NCI-H82 (cell line): ENCODE measurements at regions not wholly inside any gene's neighbourhood (a gene's known extent, or its start where the extent isn't known, plus 50 kb on each side); places are given as distances from the start of the nearest gene placed in this dataset.
"Not testable (repeated sequence)": the region's sequence is repeated elsewhere in the genome, so short reads cannot be mapped to it uniquely, and the experiment has no call there.

Experiments
- DNase-seq: peaks from one replicate; lab custom pipeline; 2025; lab: John Stamatoyannopoulos, UW

DNA sequence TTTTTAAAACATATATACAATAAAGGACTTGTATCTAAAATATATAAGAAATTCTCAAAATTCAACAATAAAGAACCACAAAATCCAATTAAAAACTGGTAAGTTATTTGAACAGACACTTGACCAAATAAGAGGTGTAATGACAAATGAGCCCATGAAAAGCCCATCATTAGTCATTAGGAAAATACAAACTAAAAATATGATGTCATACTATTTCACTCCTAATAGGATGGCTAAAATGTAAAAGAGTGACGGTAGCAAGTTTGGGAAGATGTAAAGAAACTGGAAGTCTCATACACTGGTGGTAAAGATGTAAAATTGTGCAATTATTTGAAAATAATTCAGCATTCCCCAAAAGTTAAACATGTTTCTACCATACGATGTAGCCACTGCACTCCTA is 1095.3 kb upstream of the CDH8 start:
- no peak for DNase-seq

DNA sequence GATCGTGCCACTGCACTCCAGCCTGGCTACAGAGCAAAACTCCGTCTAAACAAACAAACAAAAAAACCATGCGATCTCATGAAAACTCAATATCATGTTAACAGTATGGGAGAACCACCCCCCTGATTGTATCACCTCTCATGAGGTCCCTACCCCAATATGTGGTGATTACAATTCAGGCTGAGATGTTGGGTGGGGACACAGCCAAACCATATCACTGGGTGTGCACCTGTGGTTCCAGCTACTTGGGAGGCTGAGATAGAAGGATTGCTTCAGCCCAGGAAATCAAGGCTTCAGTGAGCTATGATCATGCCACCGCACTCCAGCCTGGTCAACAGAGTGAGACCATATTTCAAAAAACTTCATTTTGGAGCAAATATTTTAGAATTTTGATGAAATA is 1094.7 kb upstream of the CDH8 start:
- no peak for DNase-seq

DNA sequence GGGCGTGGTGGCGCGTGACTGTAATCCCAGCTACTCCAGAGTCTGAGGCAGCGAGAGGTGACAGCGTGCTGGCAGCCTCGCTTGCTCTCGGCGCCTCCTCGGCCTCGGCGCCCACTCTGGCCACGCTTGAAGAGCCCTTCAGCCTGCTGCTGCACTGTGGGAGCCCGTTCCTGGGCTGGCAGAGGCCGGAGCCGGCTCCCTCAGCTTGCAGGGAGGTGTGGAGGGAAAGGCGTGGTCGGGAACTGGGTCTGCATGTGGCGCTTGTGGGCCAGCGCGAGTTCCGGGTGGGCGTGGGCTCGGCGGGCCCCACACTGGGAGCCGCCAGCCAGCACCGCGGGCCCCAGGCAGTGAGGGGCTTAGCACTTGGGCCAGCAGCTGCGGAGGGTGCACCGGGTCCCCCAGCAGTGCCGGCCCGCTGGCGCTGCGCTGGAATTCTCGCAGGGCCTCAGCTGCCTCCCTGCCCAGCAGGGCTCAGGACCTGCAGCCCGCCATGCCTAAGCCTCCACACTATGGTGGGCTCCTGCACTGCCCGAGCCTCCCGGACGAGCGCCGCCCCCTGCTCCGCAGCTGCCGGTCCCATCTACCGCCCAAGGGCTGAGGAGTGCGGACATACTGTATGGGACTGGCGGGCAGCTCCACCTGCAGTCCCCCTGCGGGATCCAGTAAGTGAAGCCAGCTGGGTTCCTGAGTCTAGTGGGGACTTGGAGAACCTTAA is 1093.3 kb upstream of the CDH8 start:
- DNase-seq, result no peak

DNA sequence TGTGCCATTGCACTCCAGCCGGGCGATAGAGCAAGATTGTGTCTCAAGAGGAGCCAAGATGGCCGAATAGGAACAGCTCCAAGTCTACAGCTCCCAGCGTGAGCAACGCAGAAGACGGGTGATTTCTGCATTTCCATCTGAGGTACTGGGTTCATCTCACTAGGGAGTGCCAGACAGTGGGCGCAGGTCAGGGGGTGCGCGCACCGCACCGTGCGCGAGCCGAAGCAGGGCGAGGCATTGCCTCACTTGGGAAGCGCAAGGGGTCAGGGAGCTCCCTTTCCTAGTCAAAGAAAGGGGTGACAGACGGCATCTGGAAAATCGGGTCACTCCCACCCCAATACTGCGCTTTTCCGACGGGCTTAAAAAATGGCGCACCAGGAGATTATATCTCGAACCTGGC is 1083.7 kb upstream of the CDH8 start:
- DNase-seq, result not testable (repeated sequence)

DNA sequence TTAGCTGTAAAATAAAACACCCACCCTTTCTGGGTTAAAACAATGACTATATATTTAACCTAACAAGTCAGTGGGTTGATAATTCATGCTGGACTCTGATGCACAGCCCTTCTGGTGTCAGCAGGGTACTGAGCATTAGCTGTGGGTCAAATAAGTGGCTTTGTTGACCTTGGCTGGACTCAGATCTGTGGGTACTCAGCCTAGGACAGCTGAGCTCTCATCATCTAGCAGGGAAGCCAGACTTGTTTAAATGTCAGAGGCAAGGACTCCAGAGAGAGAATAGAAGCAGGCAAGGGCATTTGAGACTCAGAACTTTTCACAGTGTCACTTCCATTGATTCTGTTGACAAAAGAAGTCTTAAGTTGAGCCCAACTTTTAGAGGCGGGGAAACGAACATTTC is 1063.8 kb upstream of the CDH8 start:
- no peak for DNase-seq

DNA sequence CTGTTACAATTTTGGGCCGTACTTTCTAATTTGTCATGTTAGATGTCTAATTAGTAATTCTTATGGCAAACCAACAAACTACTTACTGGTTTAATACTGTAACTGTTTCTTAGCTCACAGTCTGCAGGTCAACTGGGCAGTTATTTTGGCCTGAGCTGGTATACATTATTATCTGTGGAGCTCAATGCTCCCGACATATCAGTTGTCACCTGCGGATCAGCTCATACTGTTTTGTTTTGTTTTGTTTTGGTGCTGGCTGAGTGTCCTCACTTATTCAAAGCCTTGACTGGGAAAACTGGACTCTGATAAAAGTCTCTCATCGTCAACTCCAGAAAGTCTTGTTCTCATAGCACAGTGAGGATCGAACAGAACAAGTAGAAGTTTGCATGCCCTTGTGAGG is 1060.6 kb upstream of the CDH8 start:
- DNase-seq, result no peak

DNA sequence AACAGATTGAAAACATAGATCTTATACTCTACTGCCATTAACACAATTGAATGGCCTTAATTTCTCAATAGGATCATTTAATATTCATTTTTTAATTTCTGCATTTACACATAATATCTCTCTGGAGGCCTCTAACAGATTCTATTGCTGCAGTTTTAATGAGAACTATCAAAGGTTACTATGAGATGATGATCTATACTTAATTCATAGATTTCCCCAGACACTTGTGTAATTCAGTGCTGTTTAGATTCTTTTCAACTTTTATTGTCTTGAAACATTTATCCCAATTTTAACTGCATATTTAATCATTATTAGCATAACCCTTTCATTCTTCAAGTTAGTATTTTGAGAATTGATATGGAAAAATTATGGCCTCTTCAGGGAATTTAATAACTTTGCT is 1056.5 kb upstream of the CDH8 start:
- DNase-seq, result no peak

DNA sequence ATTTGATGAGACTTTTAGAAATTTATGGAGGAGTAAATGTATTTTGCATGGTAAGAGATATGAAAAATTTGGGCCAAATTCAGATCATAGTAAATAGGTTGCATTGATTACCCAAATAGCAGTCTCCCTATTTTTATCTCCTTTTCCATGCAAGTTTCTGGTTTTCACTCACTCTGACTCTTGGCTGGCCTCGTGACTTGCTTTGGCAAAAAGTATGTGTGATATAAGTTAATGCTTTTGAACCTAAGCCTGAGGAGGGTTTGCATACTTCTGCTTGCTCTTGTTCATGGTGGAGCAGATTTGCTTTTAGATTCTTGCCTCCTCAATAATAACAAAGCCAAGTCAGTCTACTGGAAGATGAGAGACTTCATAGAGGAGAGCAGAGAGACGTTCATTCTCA is 1045.9 kb upstream of the CDH8 start:
- no peak for DNase-seq

DNA sequence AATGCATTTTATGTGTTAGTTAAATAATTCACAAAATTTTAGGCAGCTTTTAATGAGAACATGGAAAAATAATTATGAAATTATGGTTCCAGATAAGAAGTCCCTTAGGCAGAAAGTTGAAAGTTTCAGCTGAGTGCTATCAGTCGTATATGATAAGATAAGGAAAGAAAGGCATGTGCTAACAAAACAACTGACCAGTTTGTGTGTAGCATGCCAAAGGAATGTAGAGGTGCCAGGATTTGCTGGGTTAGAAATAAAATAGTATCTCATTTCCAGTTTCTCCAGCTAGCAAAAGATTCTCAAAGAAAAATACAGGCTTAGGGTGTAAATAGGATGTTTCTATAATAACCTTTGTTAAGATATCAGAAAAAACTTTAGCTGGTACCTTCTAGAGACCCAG is 1044.5 kb upstream of the CDH8 start:
- DNase-seq, result no peak

DNA sequence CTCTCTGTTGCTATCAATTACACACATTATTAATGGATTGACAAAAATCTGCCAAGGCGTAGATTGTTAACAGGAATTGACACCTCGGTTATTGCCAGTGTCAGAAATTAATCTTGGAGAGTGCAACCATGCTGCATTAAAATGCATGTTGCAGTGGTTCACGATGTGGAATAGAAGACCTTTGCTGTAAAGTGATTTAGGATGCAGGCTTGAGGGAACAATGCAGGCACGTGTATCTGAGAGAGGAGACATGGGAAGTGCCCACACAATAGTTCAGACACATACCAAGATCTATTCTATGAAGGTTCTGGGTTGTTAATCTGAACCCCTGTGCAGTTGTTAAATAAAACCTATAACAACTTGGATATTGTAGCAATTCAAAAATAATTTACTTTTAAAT is 1032.8 kb upstream of the CDH8 start:
- no peak for DNase-seq

DNA sequence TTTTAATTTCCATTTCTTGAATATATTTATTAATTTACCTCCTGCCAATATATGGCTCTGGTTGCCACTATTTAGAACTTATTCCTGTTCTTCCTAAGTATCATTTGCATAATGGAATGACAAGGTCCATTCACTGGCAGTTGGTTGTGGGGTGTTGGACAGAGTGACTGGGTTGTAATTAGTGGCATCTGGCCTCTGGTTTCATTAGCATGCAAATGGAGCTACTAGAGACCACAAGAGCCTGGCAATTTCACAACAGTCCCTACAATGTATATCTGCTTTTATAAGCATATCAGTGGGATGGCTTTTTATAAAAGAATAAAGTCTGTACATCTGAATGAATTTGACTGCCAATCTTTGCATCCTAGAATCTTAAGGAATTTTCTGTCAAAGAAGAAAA is 1030.9 kb upstream of the CDH8 start:
- DNase-seq, result peak; percentile 11

DNA sequence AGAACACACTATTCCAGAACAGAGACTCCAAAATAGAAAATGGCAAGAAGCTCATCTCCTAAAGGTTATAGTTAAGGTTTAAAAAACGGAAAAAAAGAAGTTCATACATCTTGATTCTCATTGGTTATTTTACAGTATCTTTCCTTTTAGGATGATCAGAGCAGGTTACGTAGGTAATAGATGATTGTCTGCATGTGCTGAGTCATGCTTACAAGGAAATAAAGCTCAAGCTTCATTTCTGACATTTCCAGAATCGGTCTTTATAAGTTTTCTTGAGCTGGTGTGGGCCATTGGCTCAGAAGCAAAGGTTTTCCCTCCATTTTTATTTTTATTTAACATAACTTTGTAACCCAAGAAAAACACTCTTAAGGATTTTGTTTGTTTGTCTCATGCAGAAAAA is 1030.3 kb upstream of the CDH8 start:
- DNase-seq, result no peak

DNA sequence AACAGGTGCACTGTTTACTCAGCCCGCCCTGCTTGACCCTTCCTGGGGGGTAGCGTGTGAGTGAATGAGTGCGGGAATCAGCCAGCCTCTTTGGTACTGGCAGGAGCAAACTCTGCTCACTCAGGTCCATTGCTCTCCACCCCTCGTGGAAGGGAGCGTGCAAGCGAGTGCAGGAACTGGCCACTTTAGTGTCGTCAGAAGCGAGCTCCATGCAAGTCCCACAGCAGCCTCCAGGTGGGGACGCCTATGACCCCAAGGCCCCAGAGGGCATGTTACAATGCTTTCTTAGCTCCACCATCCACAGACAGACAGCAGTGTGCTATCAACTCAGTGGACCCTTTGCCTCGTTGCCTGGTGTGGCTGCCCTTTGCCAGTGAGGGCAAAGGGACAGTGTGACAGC is 1025.1 kb upstream of the CDH8 start:
- no peak for DNase-seq

DNA sequence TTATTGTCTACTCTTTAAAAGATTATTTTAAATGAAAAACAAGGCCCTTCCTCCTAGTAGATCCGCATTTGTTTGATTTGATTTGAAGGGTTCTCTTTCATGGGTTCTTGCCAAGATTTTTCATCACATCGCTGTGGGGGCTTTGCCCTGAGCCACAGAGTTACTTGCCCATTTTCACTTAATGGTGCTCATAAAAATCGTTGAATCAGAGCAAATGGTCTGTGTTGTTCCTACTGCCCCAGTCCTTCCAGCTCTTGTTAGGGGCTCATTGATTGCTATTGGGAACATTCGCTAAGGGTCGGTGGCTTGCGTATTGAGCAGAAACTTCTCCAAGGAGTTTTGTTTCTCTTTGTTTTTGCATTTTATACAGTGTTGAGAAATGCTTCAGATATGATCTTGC is 1023.4 kb upstream of the CDH8 start:
- DNase-seq, result no peak

DNA sequence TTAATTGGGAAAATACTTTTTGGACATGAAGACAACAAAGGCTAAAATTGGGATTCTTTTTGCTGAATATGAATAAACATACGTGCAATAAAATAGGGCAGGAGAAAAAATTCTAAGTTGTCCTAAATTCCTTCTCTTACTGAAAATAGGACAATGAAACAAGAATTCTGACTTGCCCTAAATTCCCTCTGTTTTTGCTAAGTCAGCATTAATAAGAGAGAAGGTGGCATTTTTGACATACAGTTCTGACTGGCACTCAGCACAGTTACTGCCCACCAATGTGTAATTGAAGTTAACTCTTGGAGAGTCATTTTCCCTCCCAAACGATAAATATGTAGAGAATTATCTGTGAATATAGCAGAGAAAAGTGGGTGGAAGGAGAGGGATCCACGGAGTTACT is 1021.1 kb upstream of the CDH8 start:
- no peak for DNase-seq

DNA sequence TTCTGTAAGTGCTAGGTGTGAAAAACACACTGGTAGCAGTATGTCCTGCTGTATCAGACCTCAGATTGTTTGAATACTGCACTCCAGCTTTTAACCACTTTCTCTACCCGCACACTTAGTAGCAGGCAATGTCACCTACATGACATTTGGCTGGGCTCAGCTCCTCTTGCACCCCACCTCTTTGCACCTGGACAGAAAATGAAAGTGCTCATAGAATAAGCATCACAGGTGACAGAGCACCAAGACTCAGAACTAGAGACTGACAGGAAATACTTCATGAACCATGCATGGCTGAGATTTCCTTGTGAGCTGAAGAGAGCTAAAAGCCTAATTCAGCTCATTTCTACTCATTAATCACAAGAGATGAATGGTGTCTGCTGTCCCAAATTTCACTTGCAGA is 1014.2 kb upstream of the CDH8 start:
- DNase-seq, result no peak

DNA sequence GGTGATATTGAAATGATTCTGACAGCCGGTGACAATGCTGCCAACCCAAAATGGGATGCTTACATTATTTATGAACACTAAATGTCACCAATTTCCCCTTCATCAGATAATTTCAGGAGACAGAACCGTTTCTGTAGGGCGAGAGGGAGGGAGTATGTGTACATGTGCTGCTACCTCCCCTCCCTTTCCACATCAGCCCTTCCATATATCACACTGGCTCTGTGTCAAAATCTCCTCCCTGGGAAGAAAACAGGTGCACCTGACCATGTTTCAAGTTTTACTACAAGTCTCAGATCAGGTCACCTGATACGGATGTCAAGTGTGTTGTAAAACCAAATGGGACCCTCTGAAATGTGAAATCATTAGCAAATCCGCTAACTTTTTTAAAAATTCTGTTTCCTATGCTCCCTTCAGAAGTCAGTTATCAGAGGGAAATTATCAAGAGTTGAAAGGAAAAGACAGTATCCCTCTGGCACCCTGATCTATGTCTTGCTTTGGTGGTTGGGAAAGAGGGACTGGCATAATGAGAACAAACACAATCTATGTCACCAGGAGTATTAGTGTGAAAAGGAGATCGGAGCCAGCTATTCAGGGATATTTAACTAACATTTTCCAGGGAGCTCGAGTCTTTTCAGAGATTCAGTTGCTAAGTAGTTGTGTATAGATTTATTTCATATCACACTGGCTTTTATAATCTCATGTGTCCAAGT is 1002.3 kb upstream of the CDH8 start:
- no peak for DNase-seq

DNA sequence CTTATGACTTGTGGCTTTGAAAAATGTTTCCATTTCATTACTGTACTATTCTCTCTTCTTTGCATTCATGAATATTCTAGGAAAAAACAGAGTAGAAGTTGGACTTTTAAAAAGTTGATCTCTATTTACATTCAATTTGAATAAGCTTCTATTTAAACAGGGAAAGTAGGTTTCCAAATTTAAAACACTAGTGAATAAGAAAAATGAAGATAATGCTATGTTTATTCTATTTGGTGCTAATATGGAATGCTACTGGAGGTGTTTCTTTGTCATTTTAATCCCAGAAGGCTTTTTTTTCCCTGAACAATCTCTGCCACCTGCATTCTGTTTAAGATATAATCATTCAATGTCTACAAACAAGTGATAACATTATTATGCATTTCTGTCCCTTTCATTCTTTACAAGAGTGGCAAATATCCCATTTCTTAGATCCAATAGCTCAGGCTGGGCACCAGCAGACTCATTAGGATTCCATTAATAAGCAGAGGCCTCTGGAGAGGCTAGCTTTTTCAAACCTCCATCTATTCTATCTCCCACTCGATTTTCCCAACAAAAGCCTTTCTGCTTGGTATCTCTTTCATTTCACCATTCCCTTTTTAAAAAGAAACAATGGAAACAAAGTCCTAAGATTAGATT is 1001.6 kb upstream of the CDH8 start:
- DNase-seq, result no peak

DNA sequence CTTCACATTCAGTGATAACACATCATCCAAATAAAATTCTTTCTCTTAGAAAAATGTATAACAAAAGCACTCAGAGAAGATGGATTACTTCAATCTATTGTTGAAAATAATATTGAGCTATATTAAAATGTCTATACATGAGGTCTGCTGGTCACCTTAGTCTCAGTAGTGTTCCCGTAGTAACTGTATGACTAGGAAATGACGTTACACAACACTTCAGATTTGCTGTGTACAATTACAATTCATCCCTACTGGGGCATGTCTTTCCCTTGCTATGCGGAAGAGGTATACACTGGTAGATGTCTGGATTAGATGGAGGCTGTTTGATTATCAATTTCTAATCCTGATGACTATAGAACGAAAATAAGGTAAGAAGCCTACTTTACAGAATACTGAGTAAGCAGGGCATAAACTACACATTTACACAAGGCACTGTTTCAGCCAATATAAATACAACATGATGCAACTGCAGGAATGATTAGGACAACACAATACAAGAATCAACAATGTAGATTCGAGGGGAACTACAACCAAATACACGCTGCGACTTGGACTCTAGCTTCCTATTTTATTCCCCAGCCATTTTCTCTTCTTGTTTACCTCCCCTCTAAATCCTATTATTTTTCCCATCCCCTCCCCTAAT is 982.5 kb upstream of the CDH8 start:
- no peak for DNase-seq

DNA sequence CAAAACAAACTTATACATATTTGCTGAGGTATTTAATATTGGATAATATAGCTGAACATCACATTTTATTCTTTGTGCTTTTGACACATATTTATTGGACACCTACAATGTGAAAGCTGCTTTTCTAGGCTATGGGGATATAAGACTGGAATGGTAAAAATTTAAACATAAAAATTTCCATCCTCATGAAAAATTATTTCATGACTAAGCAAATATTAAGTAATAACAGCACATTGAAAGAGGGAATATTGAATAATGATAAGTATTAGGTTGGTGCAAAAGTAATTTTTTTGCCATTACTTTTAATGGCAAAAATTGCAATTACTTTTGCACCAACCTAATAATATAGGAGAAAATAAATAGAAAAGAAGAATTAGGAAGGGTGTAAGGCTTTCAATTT is 972.5 kb upstream of the CDH8 start:
- no peak for DNase-seq

DNA sequence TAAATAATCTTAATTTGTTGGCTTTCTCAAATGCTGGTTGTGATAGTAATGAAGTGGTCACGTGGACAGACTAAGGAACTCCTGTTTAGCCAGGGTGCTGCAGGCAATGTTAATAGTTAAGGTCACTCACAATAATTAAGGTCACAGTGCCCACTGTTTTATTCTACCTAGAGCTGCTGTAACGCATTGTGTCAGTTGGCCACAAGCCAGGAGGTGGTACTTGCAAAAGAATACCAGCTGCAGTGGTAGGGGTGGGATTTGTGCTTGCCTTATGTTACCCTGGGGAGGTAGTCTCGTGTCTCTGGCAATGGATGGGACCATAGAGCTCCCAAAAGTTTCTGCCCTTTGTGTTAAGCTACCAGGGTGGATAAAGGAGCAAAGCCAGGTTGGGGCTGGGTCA is 969.1 kb upstream of the CDH8 start:
- DNase-seq, result peak; percentile 13

DNA sequence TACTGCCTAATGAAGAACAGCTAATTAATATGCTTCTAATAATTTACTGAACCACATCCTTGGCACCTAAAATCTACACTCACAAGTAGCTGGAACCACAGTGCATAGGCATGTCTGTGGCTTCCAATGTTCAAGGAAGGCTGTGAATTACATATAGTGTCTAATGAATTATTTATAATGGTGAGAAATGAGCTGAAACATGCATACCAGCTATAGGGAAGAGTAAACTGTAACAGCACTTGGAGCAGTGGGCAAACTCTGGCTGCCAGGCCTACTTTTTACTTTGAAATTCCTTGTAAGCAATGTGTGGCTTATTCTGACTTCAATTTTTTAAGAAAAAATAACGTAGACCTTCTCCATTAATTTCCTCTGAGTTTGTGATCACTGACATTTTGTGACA is 953.2 kb upstream of the CDH8 start:
- no peak for DNase-seq

DNA sequence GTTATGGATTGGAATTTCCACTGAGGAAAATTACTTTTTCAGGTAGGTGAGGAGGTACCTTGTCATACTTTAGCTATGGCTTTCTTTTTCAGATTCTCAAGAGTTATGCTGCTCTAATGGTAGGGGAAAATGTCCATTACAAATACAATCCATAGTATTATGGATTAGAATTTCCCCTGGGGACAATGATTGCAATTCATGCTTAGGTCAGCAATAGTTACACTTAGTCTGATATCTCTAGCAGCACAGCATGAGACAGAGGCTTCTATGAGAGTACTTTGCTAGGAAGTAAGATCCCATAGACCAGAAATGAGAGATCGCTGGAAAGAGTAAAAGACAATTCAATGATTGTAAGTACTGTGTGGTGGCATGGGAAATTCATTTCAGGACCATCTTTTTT is 949.5 kb upstream of the CDH8 start:
- no peak for DNase-seq
